GM23338 (cell line): ENCODE measurements at regions not wholly inside any gene's neighbourhood (a gene's known extent, or its start where the extent isn't known, plus 50 kb on each side); places are given as distances from the start of the nearest gene placed in this dataset.
"Not testable (repeated sequence)": the region's sequence is repeated elsewhere in the genome, so short reads cannot be mapped to it uniquely, and the experiment has no call there.

ENCODE experiments used
- ATAC-seq: fragments of 200-7000 bp; cut with Tn5 transposase; 3 replicates; pipeline ENCODE4 v1.9.1; 2020
- DNase-seq: peaks from one replicate; pipeline ENCODE4 v3.0.0-alpha.2; 2015; ENCODE audit warnings: low spot score
- H2AFZ ChIP-seq: fragments of 200-600 bp; sonication (generic); 2 replicates; pipeline ENCODE4 v1.8.0; 2016; ENCODE audit warnings: antibody characterized with exemption, mild to moderate bottlenecking, moderate library complexity
- H3F3A ChIP-seq: fragments of 200-600 bp; sonication (generic); replicated peaks from 2 replicates; pipeline ENCODE4 v1.8.0; 2017; ENCODE audit warnings: antibody characterized with exemption, mixed run types, low read depth
- H3K27ac ChIP-seq: fragments of 200-600 bp; sonication (generic); 2 replicates; pipeline ENCODE4 v1.6.1; 2016; ENCODE audit warnings: low read depth
- H3K27me3 ChIP-seq: fragments of 200-600 bp; sonication (generic); 2 replicates; pipeline ENCODE4 v1.8.0; 2016; ENCODE audit warnings: mild to moderate bottlenecking, mixed run types, moderate library complexity; ENCODE audit not compliant: insufficient read depth
- H3K36me3 ChIP-seq: fragments of 200-600 bp; sonication (generic); 2 replicates; pipeline ENCODE4 v1.8.0; 2016; ENCODE audit warnings: mild to moderate bottlenecking; ENCODE audit not compliant: insufficient read depth
- H3K4me1 ChIP-seq: fragments of 200-600 bp; sonication (generic); 2 replicates; pipeline ENCODE4 v1.8.0; 2016; ENCODE audit warnings: mild to moderate bottlenecking, moderate library complexity; ENCODE audit not compliant: insufficient read depth
- H3K4me2 ChIP-seq: fragments of 200-600 bp; sonication (generic); 2 replicates; pipeline ENCODE4 v1.7.1; 2017; ENCODE audit warnings: mixed run types
- H3K4me3 ChIP-seq: fragments of 200-600 bp; sonication (generic); 2 replicates; pipeline ENCODE4 v1.6.1; 2016; ENCODE audit warnings: mixed run types
- H3K79me2 ChIP-seq: fragments of 200-600 bp; sonication (generic); replicated peaks from 2 replicates; pipeline ENCODE4 v1.8.0; 2017; ENCODE audit warnings: mild to moderate bottlenecking; ENCODE audit not compliant: insufficient read depth
- H3K9me2 ChIP-seq: fragments of 200-600 bp; sonication (generic); 2 replicates; pipeline ENCODE4 v1.8.0; 2017; ENCODE audit not compliant: insufficient read depth
- H4K20me1 ChIP-seq: fragments of 200-600 bp; sonication (generic); replicated peaks from 2 replicates; pipeline ENCODE4 v1.8.0; 2017; ENCODE audit warnings: mild to moderate bottlenecking; ENCODE audit not compliant: insufficient read depth
- H3K27ac Mint-ChIP-seq: 2 replicates; pipeline ENCODE4 v1.8.0; 2020; ENCODE audit warnings: inconsistent platforms, mild to moderate bottlenecking, moderate library complexity, mixed read lengths
- H3K27me3 Mint-ChIP-seq: 3 replicates; pipeline ENCODE4 v1.8.0; 2022; ENCODE audit warnings: low read depth, mild to moderate bottlenecking, moderate library complexity, mixed read lengths, inconsistent platforms; ENCODE audit not compliant: insufficient read depth, poor library complexity
- H3K36me3 Mint-ChIP-seq: 3 replicates; pipeline ENCODE4 v1.8.0; 2021; ENCODE audit warnings: low read depth, mild to moderate bottlenecking, inconsistent platforms, moderate library complexity, mixed read lengths
- H3K4me1 Mint-ChIP-seq: 3 replicates; pipeline ENCODE4 v1.8.0; 2020; ENCODE audit warnings: mild to moderate bottlenecking, inconsistent platforms, mixed read lengths
- H3K4me3 Mint-ChIP-seq: 3 replicates; pipeline ENCODE4 v1.8.0; 2021; ENCODE audit warnings: moderate library complexity, mild to moderate bottlenecking, inconsistent platforms, mixed read lengths
- H3K9me3 Mint-ChIP-seq: 3 replicates; pipeline ENCODE4 v1.8.0; 2020; ENCODE audit warnings: moderate library complexity, mild to moderate bottlenecking, inconsistent platforms, mixed read lengths

GRCh38 chr1:120299433-120300057 is 115.3 kb upstream of the NBPF8 start:
- not testable (repeated sequence) for H3K27me3 Mint-ChIP-seq, H2AFZ ChIP-seq, H3K4me1 ChIP-seq, H3K9me2 ChIP-seq, H3K36me3 ChIP-seq, H3F3A ChIP-seq, H3K27ac Mint-ChIP-seq, H3K79me2 ChIP-seq, H3K27ac ChIP-seq, H3K4me1 Mint-ChIP-seq, H3K4me2 ChIP-seq, DNase-seq, H3K27me3 ChIP-seq, H4K20me1 ChIP-seq, H3K36me3 Mint-ChIP-seq, H3K9me3 Mint-ChIP-seq, H3K4me3 ChIP-seq, H3K4me3 Mint-ChIP-seq
- ATAC-seq: peak; percentile 74

DNA sequence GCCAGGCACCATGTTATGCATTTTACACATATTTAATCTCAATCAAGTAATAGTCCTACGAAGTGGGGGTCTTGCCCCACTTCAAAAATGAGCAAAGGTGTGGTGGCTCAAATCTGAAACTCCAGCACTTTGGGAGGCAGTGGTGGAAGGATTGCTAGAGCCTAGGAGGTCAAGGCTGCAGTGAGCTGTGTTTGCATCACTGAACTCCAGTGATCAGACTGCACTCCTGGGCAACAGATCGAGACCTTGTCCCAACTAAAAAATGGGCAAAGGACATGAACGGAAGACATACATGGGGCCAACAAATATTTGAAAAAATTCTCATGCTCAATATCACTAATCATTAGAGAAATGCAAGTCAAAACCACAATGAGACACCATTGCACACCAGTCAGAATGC is 116.3 kb upstream of the NBPF8 start:
- not testable (repeated sequence) for H3F3A ChIP-seq, ATAC-seq, H3K4me2 ChIP-seq, H3K27ac ChIP-seq, H3K4me3 ChIP-seq, H3K36me3 ChIP-seq, H3K4me1 Mint-ChIP-seq, H3K27me3 Mint-ChIP-seq, H3K27ac Mint-ChIP-seq, H3K4me1 ChIP-seq, H3K9me3 Mint-ChIP-seq, H3K4me3 Mint-ChIP-seq, H3K27me3 ChIP-seq, H3K79me2 ChIP-seq, H4K20me1 ChIP-seq, H3K9me2 ChIP-seq, DNase-seq, H2AFZ ChIP-seq, H3K36me3 Mint-ChIP-seq

GRCh38 chr1:120297345-120297953 is 117.4 kb upstream of the NBPF8 start:
- not testable (repeated sequence) for H3K9me2 ChIP-seq, H3K27me3 Mint-ChIP-seq, H2AFZ ChIP-seq, DNase-seq, H3F3A ChIP-seq, H3K36me3 ChIP-seq, H3K4me3 Mint-ChIP-seq, H3K27me3 ChIP-seq, H3K36me3 Mint-ChIP-seq, H4K20me1 ChIP-seq, H3K4me3 ChIP-seq, H3K9me3 Mint-ChIP-seq, H3K27ac Mint-ChIP-seq, H3K4me2 ChIP-seq, H3K79me2 ChIP-seq, H3K4me1 ChIP-seq, H3K4me1 Mint-ChIP-seq, H3K27ac ChIP-seq
- ATAC-seq: peak; percentile 35; the same call in 2 of the 3 replicates

GRCh38 chr1:120290105-120290504 is 113.8 kb upstream of the SEC22B start:
- H2AFZ ChIP-seq, H3K4me1 Mint-ChIP-seq, H3K9me3 Mint-ChIP-seq, H3K4me3 Mint-ChIP-seq, H3K27me3 Mint-ChIP-seq, H3K9me2 ChIP-seq, H3K27me3 ChIP-seq, H3F3A ChIP-seq, H4K20me1 ChIP-seq, H3K4me2 ChIP-seq, H3K4me1 ChIP-seq, H3K27ac Mint-ChIP-seq, H3K4me3 ChIP-seq, H3K36me3 ChIP-seq, DNase-seq, H3K27ac ChIP-seq, H3K36me3 Mint-ChIP-seq, H3K79me2 ChIP-seq: not testable (repeated sequence)
- ATAC-seq: peak; percentile 73

DNA sequence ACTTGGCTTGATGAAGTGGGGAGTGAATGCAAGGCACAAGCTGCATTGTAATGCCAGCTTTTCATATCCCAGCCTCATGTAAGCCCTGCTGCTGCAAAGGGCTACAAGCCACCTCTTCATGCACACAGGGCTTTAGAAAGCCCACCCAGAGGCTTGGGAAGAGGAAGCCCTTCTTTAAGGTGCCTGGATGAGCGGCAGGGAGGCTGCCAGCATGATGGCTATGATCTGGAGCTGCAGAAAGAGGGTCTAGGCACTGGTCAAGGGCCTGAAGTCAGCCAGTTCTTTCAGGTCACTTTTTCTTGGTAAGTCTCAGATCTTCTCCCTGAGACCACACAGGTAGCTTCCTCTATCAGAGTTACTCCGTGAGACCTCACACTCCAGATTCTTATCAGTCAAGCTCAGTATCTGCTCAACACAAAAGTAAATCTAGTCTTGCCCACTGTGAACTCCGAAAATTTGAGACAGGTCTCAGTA is 113.3 kb upstream of the SEC22B start:
- not testable (repeated sequence) for H3K9me3 Mint-ChIP-seq, DNase-seq, H2AFZ ChIP-seq, H3K36me3 ChIP-seq, H3K4me1 Mint-ChIP-seq, H3K4me3 ChIP-seq, H3K27ac ChIP-seq, H4K20me1 ChIP-seq, H3K4me3 Mint-ChIP-seq, H3K79me2 ChIP-seq, H3K9me2 ChIP-seq, H3K27me3 Mint-ChIP-seq, H3F3A ChIP-seq, H3K36me3 Mint-ChIP-seq, H3K27me3 ChIP-seq, H3K27ac Mint-ChIP-seq, H3K4me1 ChIP-seq, H3K4me2 ChIP-seq
- peak; percentile 65 for ATAC-seq

- H3K27me3 ChIP-seq, H3K9me3 Mint-ChIP-seq, DNase-seq, H3K4me1 ChIP-seq, H3K4me3 ChIP-seq, H3K27me3 Mint-ChIP-seq, H3K27ac Mint-ChIP-seq, H2AFZ ChIP-seq, H3K36me3 Mint-ChIP-seq, H3K36me3 ChIP-seq, H3K4me3 Mint-ChIP-seq, H3K4me2 ChIP-seq, H3K79me2 ChIP-seq, H3K4me1 Mint-ChIP-seq, H4K20me1 ChIP-seq, H3F3A ChIP-seq, H3K9me2 ChIP-seq, H3K27ac ChIP-seq: not testable (repeated sequence)
- peak; percentile 60 for ATAC-seq
Observed at GRCh38 chr1:120288814-120289600, 112.7 kb upstream of the SEC22B start.
